ENCODE measurements at regions not wholly inside any gene's neighbourhood (a gene's known extent, or its start where the extent isn't known, plus 50 kb on each side); places are given as distances from the start of the nearest gene placed in this dataset.

DNA sequence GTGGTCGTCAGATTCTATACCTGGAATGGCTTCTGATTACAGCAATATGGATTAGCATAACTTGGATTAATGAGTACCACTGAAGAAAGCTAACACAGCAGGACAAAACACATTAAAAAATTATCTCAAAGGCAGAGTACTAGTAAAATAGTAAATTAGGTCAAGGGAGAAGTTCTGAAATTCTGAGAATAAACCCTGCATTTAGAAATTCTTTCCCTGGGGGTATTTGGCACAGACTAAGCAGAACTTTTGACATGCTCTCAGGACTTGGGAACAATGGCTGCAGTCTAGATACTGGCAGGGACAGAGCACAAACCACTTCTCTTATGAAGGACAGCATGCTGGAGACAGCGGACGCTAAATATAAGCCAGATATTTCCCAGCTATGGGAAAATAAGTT, 85.6 kb upstream of the GRIA4 start:
- Histone ChIP-seq H3K36me3 (replicated peaks in 1 of 2) (no peaks in the 10 kb centered on the region), H3K9me3 (replicated peaks in 1 of 3) (no peaks in the 10 kb centered on the region), H3K4me1 (replicated peaks in 1 of 2) (no peaks in the 10 kb centered on the region), H3K4me3 (no peak overlapping the region), H3K27me3 (no peaks in the 10 kb centered on the region), H3K27ac (no peak overlapping the region)
- no peak for TF ChIP-seq POLR2A (IDR thresholded peaks at IDR 0.05)
- TF ChIP-seq, protein P1, sequence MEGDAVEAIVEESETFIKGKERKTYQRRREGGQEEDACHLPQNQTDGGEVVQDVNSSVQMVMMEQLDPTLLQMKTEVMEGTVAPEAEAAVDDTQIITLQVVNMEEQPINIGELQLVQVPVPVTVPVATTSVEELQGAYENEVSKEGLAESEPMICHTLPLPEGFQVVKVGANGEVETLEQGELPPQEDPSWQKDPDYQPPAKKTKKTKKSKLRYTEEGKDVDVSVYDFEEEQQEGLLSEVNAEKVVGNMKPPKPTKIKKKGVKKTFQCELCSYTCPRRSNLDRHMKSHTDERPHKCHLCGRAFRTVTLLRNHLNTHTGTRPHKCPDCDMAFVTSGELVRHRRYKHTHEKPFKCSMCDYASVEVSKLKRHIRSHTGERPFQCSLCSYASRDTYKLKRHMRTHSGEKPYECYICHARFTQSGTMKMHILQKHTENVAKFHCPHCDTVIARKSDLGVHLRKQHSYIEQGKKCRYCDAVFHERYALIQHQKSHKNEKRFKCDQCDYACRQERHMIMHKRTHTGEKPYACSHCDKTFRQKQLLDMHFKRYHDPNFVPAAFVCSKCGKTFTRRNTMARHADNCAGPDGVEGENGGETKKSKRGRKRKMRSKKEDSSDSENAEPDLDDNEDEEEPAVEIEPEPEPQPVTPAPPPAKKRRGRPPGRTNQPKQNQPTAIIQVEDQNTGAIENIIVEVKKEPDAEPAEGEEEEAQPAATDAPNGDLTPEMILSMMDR (IDR thresholded peaks at IDR 0.05), result no peak
- intact Hi-C loops (cut with DNase I), result no loop called here
- WGBS, 4 donors, result 44 to 68% (median 62%) methylated on average over 3 of the region's 3 CpGs
- DNase-seq, result no peak

DNA sequence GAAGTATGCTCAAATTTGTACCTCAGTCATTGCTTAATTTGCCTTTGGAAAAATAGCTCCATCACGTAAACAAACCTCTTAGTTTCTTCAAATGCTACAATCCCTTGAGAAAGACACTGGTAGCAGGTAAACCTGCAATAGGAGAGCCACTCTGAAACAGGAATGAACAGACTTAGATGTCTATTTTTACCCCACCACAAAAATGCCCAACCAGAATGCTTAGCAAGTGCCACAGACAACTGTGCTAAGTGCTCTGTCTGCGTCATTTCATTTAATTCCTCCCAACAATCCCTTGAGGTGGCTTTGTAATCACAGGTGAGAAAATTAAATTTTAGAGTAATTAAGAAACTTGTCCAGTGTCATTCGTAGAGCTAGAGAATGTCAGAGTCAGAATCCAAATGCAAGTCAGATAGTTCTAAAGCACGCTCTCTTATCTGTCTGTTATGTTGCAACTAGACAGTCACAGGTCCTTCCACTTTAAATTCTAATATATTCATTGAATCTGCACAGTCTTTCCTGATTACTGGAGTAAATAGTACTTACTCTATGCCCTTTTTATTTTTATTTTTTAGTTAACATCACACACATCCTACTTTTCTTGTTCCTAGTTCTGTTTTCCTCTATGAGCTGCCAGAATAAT, 89.0 kb upstream of the GRIA4 start:
- Histone ChIP-seq H3K9me3 (replicated peaks in 1 of 3) (no peaks in the 10 kb centered on the region), H3K27ac (no peak overlapping the region), H3K4me3 (no peak overlapping the region), H3K36me3 (replicated peaks in 1 of 2) (no peaks in the 10 kb centered on the region), H3K27me3 (no peaks in the 10 kb centered on the region), H3K4me1 (replicated peaks in 1 of 2) (no peaks in the 10 kb centered on the region)
- WGBS, 4 donors, result 83 to 91% (median 87%) methylated on average over 4 of the region's 4 CpGs
- no peak for DNase-seq
- intact Hi-C loops (cut with DNase I), result no loop called here
- no peak for TF ChIP-seq POLR2A (IDR thresholded peaks at IDR 0.05)
- TF ChIP-seq, protein P1 (IDR thresholded peaks at IDR 0.05), result no peak

DNA sequence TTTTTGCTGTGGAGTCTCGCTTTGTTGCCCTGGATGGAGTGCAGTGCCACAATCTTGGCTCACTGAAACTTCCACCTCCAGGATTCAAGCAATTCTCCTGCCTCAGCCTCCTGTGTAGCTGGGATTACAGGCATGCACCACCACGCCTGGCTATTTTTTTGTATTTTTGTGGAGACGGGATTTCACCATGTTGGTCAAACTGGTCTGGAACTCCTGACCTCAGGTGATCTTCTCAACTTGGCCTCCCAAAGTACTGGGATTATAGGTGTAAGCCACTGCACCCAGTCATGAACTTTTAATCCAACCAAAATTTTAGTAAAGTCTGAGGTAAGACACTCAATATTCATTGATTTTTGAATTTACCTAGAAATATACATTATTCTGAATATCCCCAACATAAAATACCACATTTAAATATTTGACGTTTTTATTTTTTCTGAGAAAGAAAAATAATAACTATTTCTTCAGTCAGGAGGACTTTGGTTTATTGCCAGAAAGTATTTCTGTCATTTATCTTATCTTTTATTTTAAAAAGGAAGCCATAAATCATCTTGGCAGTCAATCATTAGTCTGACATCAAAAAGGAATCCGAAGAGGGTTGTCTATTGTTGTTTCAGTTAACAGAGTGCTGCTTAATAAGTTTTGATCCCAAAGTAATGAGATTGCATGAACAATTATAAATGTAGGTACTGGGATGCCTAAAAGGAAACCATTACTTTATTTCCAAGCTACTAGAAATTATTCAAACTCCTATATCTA, 102.2 kb upstream of the GRIA4 start:
- TF ChIP-seq POLR2A (IDR thresholded peaks at IDR 0.05), result no peak
- TF ChIP-seq, protein P1 (IDR thresholded peaks at IDR 0.05), result no peak
- Histone ChIP-seq H3K27ac (no peak overlapping the region), H3K27me3 (no peaks in the 10 kb centered on the region), H3K36me3 (replicated peaks in 1 of 2) (no peaks in the 10 kb centered on the region), H3K4me3 (no peak overlapping the region), H3K4me1 (replicated peaks in 1 of 2) (no peaks in the 10 kb centered on the region), H3K9me3 (replicated peaks in 1 of 3) (no peaks in the 10 kb centered on the region)
- 52 to 65% (median 60%) methylated on average over 5 of the region's 5 CpGs for WGBS, 4 donors
- intact Hi-C loops (cut with DNase I), result no loop called here
- DNase-seq, result no peak

DNA sequence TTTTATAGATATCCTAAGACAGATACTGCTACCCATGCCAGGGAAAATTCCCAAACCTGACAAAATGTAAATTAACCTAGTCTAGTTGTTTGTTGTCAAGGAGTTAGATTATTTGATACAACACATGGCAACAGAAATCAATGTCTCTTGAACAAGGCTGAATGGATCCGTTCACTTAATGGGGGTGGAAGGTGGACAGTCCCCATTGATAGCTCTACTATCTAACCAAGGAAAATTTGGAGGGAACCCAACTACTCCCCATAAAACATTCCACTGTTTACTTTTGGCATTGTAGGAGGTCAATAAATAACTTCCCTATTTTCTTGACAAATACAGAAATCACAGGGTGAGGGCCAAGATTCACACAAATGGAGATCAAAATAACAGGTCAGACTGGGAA, 117.9 kb upstream of the GRIA4 start:
- 71 to 89% (median 81%) methylated on average over 1 of the region's 1 CpG for WGBS, 4 donors
- no peak for DNase-seq
- no peak overlapping the region for H3K27ac ChIP-seq
- H3K4me3 ChIP-seq, result no peak overlapping the region
- intact Hi-C loops (cut with DNase I), result no loop called here
- H3K4me1 ChIP-seq (replicated peaks in 1 of 2), result no peaks in the 10 kb centered on the region
- no peaks in the 10 kb centered on the region for H3K36me3 ChIP-seq (replicated peaks in 1 of 2)
- no peaks in the 10 kb centered on the region for H3K27me3 ChIP-seq
- H3K9me3 ChIP-seq (replicated peaks in 1 of 3), result no peaks in the 10 kb centered on the region
- TF ChIP-seq, protein P1 (IDR thresholded peaks at IDR 0.05), result no peak
- TF ChIP-seq POLR2A (IDR thresholded peaks at IDR 0.05), result no peak
